ENCODE measurements at regions not wholly inside any gene's neighbourhood (a gene's known extent, or its start where the extent isn't known, plus 50 kb on each side); places are given as distances from the start of the nearest gene placed in this dataset.

GRCh38 chr5:126233256-126233655 lies 190.0 kb upstream of the GRAMD2B start:
- TF ChIP-seq CTCF (IDR thresholded peaks at IDR 0.05) (no peak), POLR2A (IDR thresholded peaks at IDR 0.05) (no peak)
